ENCODE measurements at regions not wholly inside any gene's neighbourhood (a gene's known extent, or its start where the extent isn't known, plus 50 kb on each side); places are given as distances from the start of the nearest gene placed in this dataset.

DNA sequence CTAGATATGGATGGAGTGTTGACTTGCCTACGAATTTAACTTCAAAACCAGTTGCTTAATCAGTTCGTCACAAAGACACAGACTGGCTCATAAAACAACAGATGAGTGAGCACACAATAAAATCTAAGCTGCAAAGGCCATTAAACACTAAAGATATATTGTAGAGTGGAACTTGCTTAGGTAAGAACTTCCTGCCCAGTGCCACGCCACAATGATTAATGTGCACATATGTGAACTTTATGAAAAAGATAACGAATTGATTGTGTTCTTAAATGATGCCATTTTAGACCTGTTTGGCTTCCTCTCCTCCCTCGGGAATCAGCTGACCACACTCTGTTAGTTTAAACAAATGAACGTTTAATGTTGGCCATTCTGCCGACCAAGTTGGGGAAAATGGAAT, 2031.3 kb upstream of the CELF4 start:
- Histone ChIP-seq H3K9ac (ENCODE audit: low read length) (no peak overlapping the region), H3K27ac (ENCODE audit: low read depth, low read length) (no peak overlapping the region), H3K36me3 (ENCODE audit: insufficient read depth, low read length) (no peaks in the 10 kb centered on the region), H4K20me1 (ENCODE audit: insufficient read depth, low read length) (no peaks in the 10 kb centered on the region), H3K4me3 (ENCODE audit: insufficient read depth, low read depth, low read length) (no peak overlapping the region), H3K27me3 (ENCODE audit: insufficient read depth, low read length) (no peaks in the 10 kb centered on the region), H3K4me1 (ENCODE audit: insufficient read depth, low read length) (no peaks in the 10 kb centered on the region), H2AFZ (ENCODE audit: low read depth, low read length) (no peak overlapping the region), H3K9me3 (ENCODE audit: insufficient read depth, low read depth, low read length) (no peaks in the 10 kb centered on the region), H3K4me2 (ENCODE audit: low read length) (no peak overlapping the region), H3K79me2 (ENCODE audit: insufficient read depth, low read length) (no peaks in the 10 kb centered on the region)
- TF ChIP-seq EZH2 (IDR thresholded peaks at IDR 0.05; ENCODE audit: insufficient read depth, low read length) = no peak
- TF ChIP-seq, protein P1, sequence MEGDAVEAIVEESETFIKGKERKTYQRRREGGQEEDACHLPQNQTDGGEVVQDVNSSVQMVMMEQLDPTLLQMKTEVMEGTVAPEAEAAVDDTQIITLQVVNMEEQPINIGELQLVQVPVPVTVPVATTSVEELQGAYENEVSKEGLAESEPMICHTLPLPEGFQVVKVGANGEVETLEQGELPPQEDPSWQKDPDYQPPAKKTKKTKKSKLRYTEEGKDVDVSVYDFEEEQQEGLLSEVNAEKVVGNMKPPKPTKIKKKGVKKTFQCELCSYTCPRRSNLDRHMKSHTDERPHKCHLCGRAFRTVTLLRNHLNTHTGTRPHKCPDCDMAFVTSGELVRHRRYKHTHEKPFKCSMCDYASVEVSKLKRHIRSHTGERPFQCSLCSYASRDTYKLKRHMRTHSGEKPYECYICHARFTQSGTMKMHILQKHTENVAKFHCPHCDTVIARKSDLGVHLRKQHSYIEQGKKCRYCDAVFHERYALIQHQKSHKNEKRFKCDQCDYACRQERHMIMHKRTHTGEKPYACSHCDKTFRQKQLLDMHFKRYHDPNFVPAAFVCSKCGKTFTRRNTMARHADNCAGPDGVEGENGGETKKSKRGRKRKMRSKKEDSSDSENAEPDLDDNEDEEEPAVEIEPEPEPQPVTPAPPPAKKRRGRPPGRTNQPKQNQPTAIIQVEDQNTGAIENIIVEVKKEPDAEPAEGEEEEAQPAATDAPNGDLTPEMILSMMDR (IDR thresholded peaks at IDR 0.05; ENCODE audit: insufficient read depth, low read depth, low read length) = no peak
- H3K4me3 Mint-ChIP-seq (ENCODE audit: unreplicated experiment) = no peak overlapping the region
- H3K36me3 Mint-ChIP-seq (ENCODE audit: low read depth, unreplicated experiment) = no peaks in the 10 kb centered on the region
- peaks cover 9% of the 10 kb centered on the region for H3K4me1 Mint-ChIP-seq (ENCODE audit: low read depth, unreplicated experiment)
- no peak overlapping the region for H3K27ac Mint-ChIP-seq (ENCODE audit: unreplicated experiment)
- no peaks in the 10 kb centered on the region for H3K27me3 Mint-ChIP-seq (ENCODE audit: low read depth, unreplicated experiment)
- FAIRE-seq (no peak), DNase-seq (ENCODE audit: low read depth) (peak; percentile 8)
- H3K9me3 Mint-ChIP-seq (ENCODE audit: unreplicated experiment) = no peaks in the 10 kb centered on the region

DNA sequence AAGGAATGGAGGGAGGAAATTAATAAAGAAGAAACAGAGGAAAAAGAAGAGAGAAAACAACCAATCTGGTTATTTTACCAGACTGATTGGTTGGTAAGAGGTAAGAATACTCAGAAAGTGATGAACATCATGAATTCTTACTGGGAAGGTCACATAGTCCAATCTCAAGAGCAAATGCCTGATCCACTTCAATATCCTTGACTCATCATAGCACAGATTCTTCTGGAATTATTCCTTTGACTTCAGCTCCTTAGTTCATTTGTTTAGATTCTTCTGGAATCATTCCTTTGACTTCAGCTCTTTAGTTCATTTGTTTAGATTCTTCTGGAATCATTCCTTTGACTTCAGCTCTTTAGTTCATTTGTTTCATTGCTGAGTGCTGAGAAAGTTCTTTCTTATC, 2030.6 kb upstream of the CELF4 start:
- no peaks in the 10 kb centered on the region for H3K4me1 ChIP-seq (ENCODE audit: insufficient read depth, low read length)
- H3K79me2 ChIP-seq (ENCODE audit: insufficient read depth, low read length) = no peaks in the 10 kb centered on the region
- no peaks in the 10 kb centered on the region for H4K20me1 ChIP-seq (ENCODE audit: insufficient read depth, low read length)
- no peaks in the 10 kb centered on the region for H3K36me3 ChIP-seq (ENCODE audit: insufficient read depth, low read length)
- Mint-ChIP-seq H3K4me1 (ENCODE audit: low read depth, unreplicated experiment) (peaks cover 9% of the 10 kb centered on the region), H3K27ac (ENCODE audit: unreplicated experiment) (no peak overlapping the region), H3K27me3 (ENCODE audit: low read depth, unreplicated experiment) (no peaks in the 10 kb centered on the region), H3K36me3 (ENCODE audit: low read depth, unreplicated experiment) (no peaks in the 10 kb centered on the region), H3K9me3 (ENCODE audit: unreplicated experiment) (no peaks in the 10 kb centered on the region), H3K4me3 (ENCODE audit: unreplicated experiment) (no peak overlapping the region)
- FAIRE-seq (peak; percentile 43), DNase-seq (ENCODE audit: low read depth) (peak; percentile 69)
- TF ChIP-seq, protein P1 (IDR thresholded peaks at IDR 0.05; ENCODE audit: insufficient read depth, low read depth, low read length) = no peak
- no peak for TF ChIP-seq EZH2 (IDR thresholded peaks at IDR 0.05; ENCODE audit: insufficient read depth, low read length)
- no peaks in the 10 kb centered on the region for H3K27me3 ChIP-seq (ENCODE audit: insufficient read depth, low read length)
- H3K27ac ChIP-seq (ENCODE audit: low read depth, low read length) = no peak overlapping the region
- no peak overlapping the region for H3K9ac ChIP-seq (ENCODE audit: low read length)
- H3K4me3 ChIP-seq (ENCODE audit: insufficient read depth, low read depth, low read length) = no peak overlapping the region
- H2AFZ ChIP-seq (ENCODE audit: low read depth, low read length) = no peak overlapping the region
- no peak overlapping the region for H3K4me2 ChIP-seq (ENCODE audit: low read length)
- H3K9me3 ChIP-seq (ENCODE audit: insufficient read depth, low read depth, low read length) = no peaks in the 10 kb centered on the region

DNA sequence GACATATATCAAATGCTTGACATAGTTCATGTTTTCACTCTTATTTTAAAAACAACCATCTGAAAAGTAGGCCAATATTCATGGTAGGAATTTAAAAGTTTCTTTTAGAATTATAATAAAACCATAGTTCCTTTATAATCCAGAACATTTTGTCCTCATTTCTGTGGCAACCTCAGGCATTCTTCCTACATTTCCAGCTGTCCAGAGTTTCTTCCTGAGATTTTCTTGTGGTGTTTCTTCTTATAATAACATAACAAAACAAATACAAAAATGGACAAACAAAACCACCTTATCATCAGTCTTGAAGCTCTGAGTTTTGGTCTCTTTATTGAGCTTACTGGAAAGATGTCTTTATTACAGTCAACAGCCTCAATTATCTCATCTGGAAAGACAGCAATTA, 2028.6 kb upstream of the CELF4 start:
- no peak overlapping the region for H3K9ac ChIP-seq (ENCODE audit: low read length)
- no peak overlapping the region for H3K4me2 ChIP-seq (ENCODE audit: low read length)
- H3K4me3 ChIP-seq (ENCODE audit: insufficient read depth, low read depth, low read length) = no peak overlapping the region
- no peaks in the 10 kb centered on the region for H3K27me3 Mint-ChIP-seq (ENCODE audit: low read depth, unreplicated experiment)
- no peak overlapping the region for H3K4me3 Mint-ChIP-seq (ENCODE audit: unreplicated experiment)
- H3K27me3 ChIP-seq (ENCODE audit: insufficient read depth, low read length) = no peaks in the 10 kb centered on the region
- no peaks in the 10 kb centered on the region for H4K20me1 ChIP-seq (ENCODE audit: insufficient read depth, low read length)
- no peaks in the 10 kb centered on the region for H3K4me1 ChIP-seq (ENCODE audit: insufficient read depth, low read length)
- no peaks in the 10 kb centered on the region for H3K9me3 ChIP-seq (ENCODE audit: insufficient read depth, low read depth, low read length)
- DNase-seq (ENCODE audit: low read depth) (no peak), FAIRE-seq (no peak)
- no peaks in the 10 kb centered on the region for H3K36me3 ChIP-seq (ENCODE audit: insufficient read depth, low read length)
- no peak overlapping the region for H2AFZ ChIP-seq (ENCODE audit: low read depth, low read length)
- no peaks in the 10 kb centered on the region for H3K9me3 Mint-ChIP-seq (ENCODE audit: unreplicated experiment)
- no peaks in the 10 kb centered on the region for H3K79me2 ChIP-seq (ENCODE audit: insufficient read depth, low read length)
- no peak overlapping the region for H3K27ac ChIP-seq (ENCODE audit: low read depth, low read length)
- H3K27ac Mint-ChIP-seq (ENCODE audit: unreplicated experiment) = no peak overlapping the region
- TF ChIP-seq, protein P1 (IDR thresholded peaks at IDR 0.05; ENCODE audit: insufficient read depth, low read depth, low read length) = no peak
- no peak for TF ChIP-seq EZH2 (IDR thresholded peaks at IDR 0.05; ENCODE audit: insufficient read depth, low read length)
- H3K4me1 Mint-ChIP-seq (ENCODE audit: low read depth, unreplicated experiment) = peaks cover 9% of the 10 kb centered on the region
- H3K36me3 Mint-ChIP-seq (ENCODE audit: low read depth, unreplicated experiment) = no peaks in the 10 kb centered on the region
